ENCODE measurements at regions not wholly inside any gene's neighbourhood (a gene's known extent, or its start where the extent isn't known, plus 50 kb on each side); places are given as distances from the start of the nearest gene placed in this dataset.

- DNase-seq (ENCODE audit: low read depth) (no peak), FAIRE-seq (no peak)
- Histone ChIP-seq H3K4me3 (ENCODE audit: insufficient read depth, low read depth, low read length) (no peak overlapping the region), H3K36me3 (ENCODE audit: insufficient read depth, low read length) (no peaks in the 10 kb centered on the region), H2AFZ (ENCODE audit: low read depth, low read length) (no peak overlapping the region), H3K9me3 (ENCODE audit: insufficient read depth, low read depth, low read length) (peaks cover 9% of the 10 kb centered on the region), H3K9ac (ENCODE audit: low read length) (no peak overlapping the region), H3K27me3 (ENCODE audit: insufficient read depth, low read length) (no peaks in the 10 kb centered on the region), H3K27ac (ENCODE audit: low read depth, low read length) (no peak overlapping the region), H3K4me1 (ENCODE audit: insufficient read depth, low read length) (no peaks in the 10 kb centered on the region), H3K79me2 (ENCODE audit: insufficient read depth, low read length) (no peaks in the 10 kb centered on the region), H4K20me1 (ENCODE audit: insufficient read depth, low read length) (no peaks in the 10 kb centered on the region), H3K4me2 (ENCODE audit: low read length) (no peak overlapping the region)
- Mint-ChIP-seq H3K4me1 (ENCODE audit: low read depth, unreplicated experiment) (peaks cover 3% of the 10 kb centered on the region), H3K27ac (ENCODE audit: unreplicated experiment) (no peak overlapping the region), H3K27me3 (ENCODE audit: low read depth, unreplicated experiment) (peaks cover 4% of the 10 kb centered on the region), H3K36me3 (ENCODE audit: low read depth, unreplicated experiment) (peaks cover 27% of the 10 kb centered on the region), H3K9me3 (ENCODE audit: unreplicated experiment) (peaks cover 52% of the 10 kb centered on the region), H3K4me3 (ENCODE audit: unreplicated experiment) (no peak overlapping the region)
- TF ChIP-seq, protein P1, sequence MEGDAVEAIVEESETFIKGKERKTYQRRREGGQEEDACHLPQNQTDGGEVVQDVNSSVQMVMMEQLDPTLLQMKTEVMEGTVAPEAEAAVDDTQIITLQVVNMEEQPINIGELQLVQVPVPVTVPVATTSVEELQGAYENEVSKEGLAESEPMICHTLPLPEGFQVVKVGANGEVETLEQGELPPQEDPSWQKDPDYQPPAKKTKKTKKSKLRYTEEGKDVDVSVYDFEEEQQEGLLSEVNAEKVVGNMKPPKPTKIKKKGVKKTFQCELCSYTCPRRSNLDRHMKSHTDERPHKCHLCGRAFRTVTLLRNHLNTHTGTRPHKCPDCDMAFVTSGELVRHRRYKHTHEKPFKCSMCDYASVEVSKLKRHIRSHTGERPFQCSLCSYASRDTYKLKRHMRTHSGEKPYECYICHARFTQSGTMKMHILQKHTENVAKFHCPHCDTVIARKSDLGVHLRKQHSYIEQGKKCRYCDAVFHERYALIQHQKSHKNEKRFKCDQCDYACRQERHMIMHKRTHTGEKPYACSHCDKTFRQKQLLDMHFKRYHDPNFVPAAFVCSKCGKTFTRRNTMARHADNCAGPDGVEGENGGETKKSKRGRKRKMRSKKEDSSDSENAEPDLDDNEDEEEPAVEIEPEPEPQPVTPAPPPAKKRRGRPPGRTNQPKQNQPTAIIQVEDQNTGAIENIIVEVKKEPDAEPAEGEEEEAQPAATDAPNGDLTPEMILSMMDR (IDR thresholded peaks at IDR 0.05; ENCODE audit: insufficient read depth, low read depth, low read length): no peak
- TF ChIP-seq EZH2 (IDR thresholded peaks at IDR 0.05; ENCODE audit: insufficient read depth, low read length): no peak
Measured at GRCh38 chr2:65486802-65487201, 54.4 kb upstream of the SPRED2 start.

GRCh38 chr2:65486282-65486681 is 53.9 kb upstream of the SPRED2 start:
- H3K9ac ChIP-seq (ENCODE audit: low read length): no peak overlapping the region
- H3K4me1 ChIP-seq (ENCODE audit: insufficient read depth, low read length): no peaks in the 10 kb centered on the region
- Mint-ChIP-seq H3K4me1 (ENCODE audit: low read depth, unreplicated experiment) (no peaks in the 10 kb centered on the region), H3K36me3 (ENCODE audit: low read depth, unreplicated experiment) (peaks cover 25% of the 10 kb centered on the region), H3K4me3 (ENCODE audit: unreplicated experiment) (no peak overlapping the region), H3K9me3 (ENCODE audit: unreplicated experiment) (peaks cover 47% of the 10 kb centered on the region), H3K27me3 (ENCODE audit: low read depth, unreplicated experiment) (peaks cover 4% of the 10 kb centered on the region), H3K27ac (ENCODE audit: unreplicated experiment) (no peak overlapping the region)
- TF ChIP-seq, protein P1 (IDR thresholded peaks at IDR 0.05; ENCODE audit: insufficient read depth, low read depth, low read length): no peak
- TF ChIP-seq EZH2 (IDR thresholded peaks at IDR 0.05; ENCODE audit: insufficient read depth, low read length): no peak
- no peak overlapping the region for H2AFZ ChIP-seq (ENCODE audit: low read depth, low read length)
- DNase-seq (ENCODE audit: low read depth): no peak
- H3K79me2 ChIP-seq (ENCODE audit: insufficient read depth, low read length): no peaks in the 10 kb centered on the region
- no peak overlapping the region for H3K4me3 ChIP-seq (ENCODE audit: insufficient read depth, low read depth, low read length)
- H3K9me3 ChIP-seq (ENCODE audit: insufficient read depth, low read depth, low read length): peaks cover 9% of the 10 kb centered on the region
- H4K20me1 ChIP-seq (ENCODE audit: insufficient read depth, low read length): no peaks in the 10 kb centered on the region
- H3K36me3 ChIP-seq (ENCODE audit: insufficient read depth, low read length): no peaks in the 10 kb centered on the region
- no peak for FAIRE-seq
- H3K4me2 ChIP-seq (ENCODE audit: low read length): no peak overlapping the region
- H3K27ac ChIP-seq (ENCODE audit: low read depth, low read length): no peak overlapping the region
- H3K27me3 ChIP-seq (ENCODE audit: insufficient read depth, low read length): no peaks in the 10 kb centered on the region

DNA sequence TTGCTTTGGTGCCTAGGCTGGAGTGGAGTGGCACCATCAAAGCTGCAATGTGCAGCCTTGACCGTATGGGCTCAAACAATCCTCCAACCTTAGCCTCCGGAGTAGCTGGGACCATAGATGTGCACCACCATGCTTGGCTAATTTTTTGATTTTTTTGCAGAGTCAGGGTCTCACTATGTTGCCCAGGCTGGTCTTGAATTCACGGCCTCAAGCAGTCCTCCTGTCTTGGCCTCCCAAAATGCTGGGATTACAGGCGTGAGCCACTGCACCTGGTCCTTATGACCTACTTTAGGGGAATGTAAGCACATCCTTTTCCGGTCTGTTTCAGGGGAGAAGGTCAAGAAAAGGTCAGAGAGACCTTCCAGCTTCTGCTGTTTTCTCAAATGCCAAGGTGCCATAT is 53.4 kb upstream of the SPRED2 start:
- H3K9me3 ChIP-seq (ENCODE audit: insufficient read depth, low read depth, low read length): peaks cover 9% of the 10 kb centered on the region
- no peak overlapping the region for H2AFZ ChIP-seq (ENCODE audit: low read depth, low read length)
- no peak for TF ChIP-seq EZH2 (IDR thresholded peaks at IDR 0.05; ENCODE audit: insufficient read depth, low read length)
- TF ChIP-seq, protein P1 (IDR thresholded peaks at IDR 0.05; ENCODE audit: insufficient read depth, low read depth, low read length): no peak
- H4K20me1 ChIP-seq (ENCODE audit: insufficient read depth, low read length): no peaks in the 10 kb centered on the region
- DNase-seq (ENCODE audit: low read depth) (no peak), FAIRE-seq (no peak)
- H3K79me2 ChIP-seq (ENCODE audit: insufficient read depth, low read length): no peaks in the 10 kb centered on the region
- peaks cover 43% of the 10 kb centered on the region for H3K9me3 Mint-ChIP-seq (ENCODE audit: unreplicated experiment)
- H3K4me3 ChIP-seq (ENCODE audit: insufficient read depth, low read depth, low read length): no peak overlapping the region
- peaks cover 4% of the 10 kb centered on the region for H3K27me3 Mint-ChIP-seq (ENCODE audit: low read depth, unreplicated experiment)
- no peaks in the 10 kb centered on the region for H3K36me3 ChIP-seq (ENCODE audit: insufficient read depth, low read length)
- H3K27me3 ChIP-seq (ENCODE audit: insufficient read depth, low read length): no peaks in the 10 kb centered on the region
- no peaks in the 10 kb centered on the region for H3K4me1 Mint-ChIP-seq (ENCODE audit: low read depth, unreplicated experiment)
- no peak overlapping the region for H3K4me2 ChIP-seq (ENCODE audit: low read length)
- no peaks in the 10 kb centered on the region for H3K4me1 ChIP-seq (ENCODE audit: insufficient read depth, low read length)
- no peak overlapping the region for H3K27ac Mint-ChIP-seq (ENCODE audit: unreplicated experiment)
- no peak overlapping the region for H3K9ac ChIP-seq (ENCODE audit: low read length)
- H3K36me3 Mint-ChIP-seq (ENCODE audit: low read depth, unreplicated experiment): peaks cover 25% of the 10 kb centered on the region
- no peak overlapping the region for H3K27ac ChIP-seq (ENCODE audit: low read depth, low read length)
- no peak overlapping the region for H3K4me3 Mint-ChIP-seq (ENCODE audit: unreplicated experiment)
